ENCODE measurements at regions not wholly inside any gene's neighbourhood (a gene's known extent, or its start where the extent isn't known, plus 50 kb on each side); places are given as distances from the start of the nearest gene placed in this dataset.

DNA sequence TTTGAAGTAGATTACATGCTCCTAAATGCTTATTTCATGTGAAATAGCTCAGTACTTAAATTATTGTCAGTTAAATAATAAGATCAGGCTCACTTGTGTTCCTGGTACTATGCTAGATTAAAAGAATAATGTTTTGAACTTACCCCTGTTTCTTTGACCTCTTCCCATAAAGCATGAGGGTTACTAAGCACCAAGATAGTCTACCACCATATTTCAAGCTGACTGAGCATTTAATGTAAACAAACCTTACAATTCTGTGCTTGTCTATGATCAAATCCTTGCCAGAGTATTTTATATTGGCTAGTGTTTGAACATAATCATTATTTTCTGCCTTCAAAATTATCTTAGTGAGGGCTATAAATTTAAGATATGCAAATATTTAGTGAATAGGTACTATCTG lies 98.1 kb downstream of the LHX9 start:
- Mint-ChIP-seq H3K36me3 (ENCODE audit: low read depth) (no peaks in the 10 kb centered on the region), H3K27ac (no peak overlapping the region), H3K4me1 (ENCODE audit: low read depth) (no peaks in the 10 kb centered on the region), H3K27me3 (ENCODE audit: low read depth) (peaks cover 6% of the 10 kb centered on the region), H3K4me3 (no peak overlapping the region), H3K9me3 (no peaks in the 10 kb centered on the region)

DNA sequence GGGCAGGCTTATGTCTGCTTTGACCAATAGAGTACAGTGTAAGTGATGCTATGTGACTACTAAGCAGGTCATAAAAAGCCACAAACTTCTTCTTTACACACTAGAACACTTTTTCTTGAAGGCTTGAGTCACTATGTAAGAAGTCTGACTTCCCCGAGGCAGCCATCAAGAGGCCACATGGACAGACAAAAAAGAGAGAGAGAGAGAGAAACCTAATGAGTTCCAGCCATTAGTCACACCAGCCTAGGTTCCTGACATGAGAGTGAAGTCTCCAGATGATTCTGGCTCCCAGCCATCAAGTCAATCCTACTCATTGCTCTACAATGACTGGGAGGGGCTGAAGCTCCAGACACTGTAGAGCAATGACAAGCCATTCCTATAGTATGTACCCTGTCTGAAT lies 101.4 kb downstream of the LHX9 start:
- no peak overlapping the region for H3K4me3 Mint-ChIP-seq
- no peaks in the 10 kb centered on the region for H3K4me1 Mint-ChIP-seq (ENCODE audit: low read depth)
- no peak overlapping the region for H3K27ac Mint-ChIP-seq
- no peaks in the 10 kb centered on the region for H3K9me3 Mint-ChIP-seq
- H3K36me3 Mint-ChIP-seq (ENCODE audit: low read depth) = no peaks in the 10 kb centered on the region
- H3K27me3 Mint-ChIP-seq (ENCODE audit: low read depth) = peaks cover 6% of the 10 kb centered on the region

DNA sequence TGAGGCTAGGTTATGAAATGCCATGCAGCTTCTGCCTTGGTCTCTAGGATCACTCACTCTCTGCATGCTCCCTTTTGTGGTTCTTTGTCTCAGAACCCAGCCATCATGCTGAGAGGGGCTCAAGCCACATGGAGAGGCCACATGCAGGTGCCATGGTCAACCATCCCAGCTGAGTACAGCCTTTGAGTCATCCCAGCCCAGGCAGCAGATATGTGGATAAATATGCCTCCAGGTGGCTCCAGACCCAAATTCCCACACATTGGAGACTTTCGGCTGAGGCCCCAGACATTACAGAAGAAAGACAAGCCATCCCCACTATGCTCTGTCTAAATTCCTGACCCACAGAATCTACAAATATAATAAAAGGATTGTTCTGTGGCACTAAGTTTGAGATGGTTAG lies 102.0 kb downstream of the LHX9 start:
- Mint-ChIP-seq H3K9me3 (no peaks in the 10 kb centered on the region), H3K27ac (no peak overlapping the region), H3K4me1 (ENCODE audit: low read depth) (no peaks in the 10 kb centered on the region), H3K4me3 (no peak overlapping the region), H3K27me3 (ENCODE audit: low read depth) (no peaks in the 10 kb centered on the region), H3K36me3 (ENCODE audit: low read depth) (no peaks in the 10 kb centered on the region)

DNA sequence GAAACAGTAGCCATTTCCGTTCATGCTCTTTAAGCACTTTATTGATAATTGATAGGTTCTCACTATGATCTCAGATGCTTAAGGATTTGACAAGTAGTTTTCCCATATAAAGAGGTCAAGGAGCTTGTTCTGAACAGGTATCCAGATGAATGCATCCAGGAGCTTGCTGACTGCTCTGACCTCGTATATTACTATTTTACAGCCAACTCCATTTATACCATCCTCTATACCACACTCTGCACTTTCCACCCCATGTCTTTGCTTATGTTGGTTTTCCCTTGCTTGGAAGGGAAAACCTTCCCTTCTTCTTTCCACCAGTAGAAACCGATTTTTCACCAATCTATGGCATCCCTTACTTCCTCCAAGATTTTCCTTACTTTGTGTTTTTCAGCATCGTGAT lies 107.2 kb downstream of the LHX9 start:
- no peak overlapping the region for H3K27ac Mint-ChIP-seq
- H3K9me3 Mint-ChIP-seq = no peaks in the 10 kb centered on the region
- H3K4me1 Mint-ChIP-seq (ENCODE audit: low read depth) = no peaks in the 10 kb centered on the region
- H3K36me3 Mint-ChIP-seq (ENCODE audit: low read depth) = no peaks in the 10 kb centered on the region
- H3K4me3 Mint-ChIP-seq = no peak overlapping the region
- peaks cover 12% of the 10 kb centered on the region for H3K27me3 Mint-ChIP-seq (ENCODE audit: low read depth)

DNA sequence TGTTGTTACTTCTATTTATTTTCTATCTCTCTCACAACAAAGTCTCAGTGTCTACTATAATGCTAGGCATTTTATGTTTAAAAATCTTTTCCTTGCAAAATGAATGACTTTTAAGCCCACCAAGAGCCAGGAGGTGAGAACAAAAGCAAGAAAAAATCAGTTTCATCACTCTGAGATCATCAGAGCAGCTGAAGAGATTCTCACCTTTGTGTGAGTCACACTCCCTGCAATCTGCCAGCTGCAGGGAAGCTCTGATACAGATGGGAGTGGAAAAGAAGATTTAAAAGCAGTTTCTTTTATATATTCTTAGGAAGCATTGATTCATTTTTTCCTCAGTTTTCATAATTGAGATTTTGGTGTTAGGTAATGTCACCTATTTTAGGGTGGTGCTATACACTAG lies 107.6 kb downstream of the LHX9 start:
- no peaks in the 10 kb centered on the region for H3K4me1 Mint-ChIP-seq (ENCODE audit: low read depth)
- H3K4me3 Mint-ChIP-seq = no peak overlapping the region
- H3K27me3 Mint-ChIP-seq (ENCODE audit: low read depth) = peaks cover 13% of the 10 kb centered on the region
- H3K36me3 Mint-ChIP-seq (ENCODE audit: low read depth) = no peaks in the 10 kb centered on the region
- no peak overlapping the region for H3K27ac Mint-ChIP-seq
- H3K9me3 Mint-ChIP-seq = no peaks in the 10 kb centered on the region

DNA sequence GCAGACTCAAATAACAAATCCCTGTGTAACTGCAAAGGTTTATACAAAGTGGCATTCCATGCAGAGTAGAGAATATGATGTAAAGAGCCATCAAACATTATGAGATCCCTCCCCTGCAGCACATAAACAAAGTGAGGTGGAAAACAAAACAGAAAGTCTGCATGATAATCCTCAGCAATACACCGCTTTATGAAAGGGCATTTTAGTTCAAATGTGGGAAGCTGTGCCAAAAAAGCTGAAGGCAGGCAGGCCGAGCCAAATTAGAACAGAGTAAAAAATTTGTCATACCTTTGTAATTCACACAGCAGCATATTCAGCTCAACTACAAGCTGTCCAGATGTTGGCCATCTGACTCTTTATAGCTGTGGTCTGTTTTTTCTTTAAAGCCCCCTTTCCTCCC lies 113.5 kb downstream of the LHX9 start:
- peaks cover 4% of the 10 kb centered on the region for H3K4me1 Mint-ChIP-seq (ENCODE audit: low read depth)
- no peak overlapping the region for H3K4me3 Mint-ChIP-seq
- H3K27ac Mint-ChIP-seq = no peak overlapping the region
- H3K36me3 Mint-ChIP-seq (ENCODE audit: low read depth) = no peaks in the 10 kb centered on the region
- H3K27me3 Mint-ChIP-seq (ENCODE audit: low read depth) = peaks cover 17% of the 10 kb centered on the region
- H3K9me3 Mint-ChIP-seq = no peaks in the 10 kb centered on the region

DNA sequence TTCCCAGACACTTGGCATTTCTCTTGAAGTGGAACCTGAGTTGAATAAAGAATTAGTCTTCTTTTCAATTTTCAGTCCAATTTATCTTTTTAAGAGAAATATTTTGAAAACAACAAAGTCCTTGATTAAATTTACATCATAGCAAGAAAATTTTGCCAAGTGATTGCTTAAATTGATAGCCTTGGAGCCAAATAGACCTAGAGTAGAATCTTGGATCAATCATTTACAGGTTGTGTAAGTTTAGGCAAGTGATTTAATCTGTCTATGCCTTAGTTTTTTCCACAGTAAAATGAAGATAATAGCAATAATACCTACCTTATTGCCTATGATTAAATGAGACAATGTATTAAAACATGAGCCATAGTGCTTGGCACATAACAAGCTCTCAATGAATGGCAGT lies 113.9 kb downstream of the LHX9 start:
- H3K27me3 Mint-ChIP-seq (ENCODE audit: low read depth) = peaks cover 17% of the 10 kb centered on the region
- H3K36me3 Mint-ChIP-seq (ENCODE audit: low read depth) = no peaks in the 10 kb centered on the region
- no peak overlapping the region for H3K27ac Mint-ChIP-seq
- no peaks in the 10 kb centered on the region for H3K9me3 Mint-ChIP-seq
- no peak overlapping the region for H3K4me3 Mint-ChIP-seq
- peaks cover 4% of the 10 kb centered on the region for H3K4me1 Mint-ChIP-seq (ENCODE audit: low read depth)

DNA sequence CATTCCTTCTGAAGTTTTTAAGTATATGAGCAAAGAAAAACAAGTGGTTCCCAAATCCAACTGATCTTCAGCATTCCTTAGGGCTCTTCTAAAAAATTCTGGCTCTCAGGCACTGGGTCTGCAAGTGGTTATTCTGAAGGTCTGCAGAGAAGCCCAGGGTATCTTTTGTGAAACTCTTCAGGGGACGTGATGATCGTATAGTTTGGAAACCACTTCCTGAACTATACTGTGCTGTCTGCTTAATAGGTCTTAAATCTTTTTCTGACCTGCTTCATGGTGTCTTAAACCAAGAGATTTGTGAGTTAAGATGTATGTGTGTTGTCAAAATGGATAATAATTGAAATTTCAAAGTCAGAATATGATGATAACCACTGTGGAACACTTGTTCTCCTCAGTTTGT lies 115.5 kb downstream of the LHX9 start:
- peaks cover 4% of the 10 kb centered on the region for H3K4me1 Mint-ChIP-seq (ENCODE audit: low read depth)
- H3K4me3 Mint-ChIP-seq = no peak overlapping the region
- no peaks in the 10 kb centered on the region for H3K36me3 Mint-ChIP-seq (ENCODE audit: low read depth)
- H3K27me3 Mint-ChIP-seq (ENCODE audit: low read depth) = peaks cover 13% of the 10 kb centered on the region
- no peaks in the 10 kb centered on the region for H3K9me3 Mint-ChIP-seq
- no peak overlapping the region for H3K27ac Mint-ChIP-seq

DNA sequence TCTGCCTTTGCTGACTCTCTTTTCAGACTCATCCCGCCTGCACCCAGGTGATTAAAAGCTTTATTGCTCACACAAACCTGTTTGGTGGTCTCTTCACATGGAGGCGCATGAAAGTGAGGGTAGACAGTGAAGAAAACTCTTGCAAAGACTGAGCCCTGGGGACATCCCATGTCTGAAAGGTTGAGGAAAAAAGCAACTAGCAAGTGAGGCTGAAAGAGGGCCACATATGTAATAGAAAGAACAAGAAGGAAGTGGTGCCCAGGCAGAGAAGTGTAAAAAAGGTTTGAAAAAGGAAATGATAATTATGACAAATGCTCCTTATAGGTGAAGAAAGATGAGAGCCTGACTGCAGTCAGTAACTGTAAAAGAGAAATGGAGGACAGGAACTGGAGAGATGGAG lies 115.9 kb upstream of the NEK7 start:
- H3K27ac Mint-ChIP-seq = no peak overlapping the region
- H3K27me3 Mint-ChIP-seq (ENCODE audit: low read depth) = no peaks in the 10 kb centered on the region
- H3K36me3 Mint-ChIP-seq (ENCODE audit: low read depth) = no peaks in the 10 kb centered on the region
- no peaks in the 10 kb centered on the region for H3K4me1 Mint-ChIP-seq (ENCODE audit: low read depth)
- H3K4me3 Mint-ChIP-seq = no peak overlapping the region
- no peaks in the 10 kb centered on the region for H3K9me3 Mint-ChIP-seq

DNA sequence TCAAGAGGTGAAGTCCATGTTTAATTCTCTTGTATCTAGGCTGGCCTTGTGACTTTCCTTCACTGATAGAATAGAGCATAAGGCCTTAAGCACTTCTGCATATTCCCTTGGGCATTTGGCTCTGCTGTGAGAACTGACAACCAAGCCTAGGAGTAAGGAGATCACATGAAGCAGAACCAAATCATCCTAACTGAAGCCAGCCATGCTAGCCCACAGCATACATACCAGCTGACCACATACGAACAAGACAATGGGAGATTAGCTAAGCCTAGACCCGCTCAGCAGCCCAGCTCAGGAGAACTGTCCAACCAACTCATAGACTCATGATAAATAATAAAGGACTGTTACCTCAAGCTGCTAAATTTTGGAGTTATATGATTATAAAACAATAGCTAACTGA lies 114.6 kb upstream of the NEK7 start:
- H3K4me3 Mint-ChIP-seq = no peak overlapping the region
- no peaks in the 10 kb centered on the region for H3K4me1 Mint-ChIP-seq (ENCODE audit: low read depth)
- no peak overlapping the region for H3K27ac Mint-ChIP-seq
- no peaks in the 10 kb centered on the region for H3K36me3 Mint-ChIP-seq (ENCODE audit: low read depth)
- peaks cover 3% of the 10 kb centered on the region for H3K9me3 Mint-ChIP-seq
- H3K27me3 Mint-ChIP-seq (ENCODE audit: low read depth) = no peaks in the 10 kb centered on the region

DNA sequence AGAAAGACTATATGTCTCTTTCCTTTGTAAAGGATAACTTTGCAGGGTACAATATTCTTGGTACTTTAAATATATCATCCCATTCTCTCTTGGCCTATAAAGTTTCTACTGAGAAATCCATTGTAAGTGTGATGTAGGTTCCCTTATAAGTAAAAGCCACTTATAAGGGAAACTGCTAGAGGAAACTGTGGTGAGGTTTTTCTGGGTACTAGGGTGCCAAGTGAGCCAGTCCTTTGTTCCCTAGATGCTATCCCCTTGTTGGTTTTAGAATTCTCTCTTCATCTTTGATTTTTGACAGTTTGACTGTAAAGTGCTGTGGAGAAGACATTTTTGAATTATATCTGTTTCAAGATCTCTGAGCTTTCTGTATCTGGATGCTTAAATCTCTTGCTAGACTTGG lies 108.9 kb upstream of the NEK7 start:
- Mint-ChIP-seq H3K36me3 (ENCODE audit: low read depth) (peaks cover 9% of the 10 kb centered on the region), H3K27me3 (ENCODE audit: low read depth) (peaks cover 4% of the 10 kb centered on the region), H3K4me1 (ENCODE audit: low read depth) (peaks cover 14% of the 10 kb centered on the region), H3K9me3 (peaks cover 10% of the 10 kb centered on the region), H3K4me3 (no peak overlapping the region), H3K27ac (peak overlapping the region; percentile 53)

DNA sequence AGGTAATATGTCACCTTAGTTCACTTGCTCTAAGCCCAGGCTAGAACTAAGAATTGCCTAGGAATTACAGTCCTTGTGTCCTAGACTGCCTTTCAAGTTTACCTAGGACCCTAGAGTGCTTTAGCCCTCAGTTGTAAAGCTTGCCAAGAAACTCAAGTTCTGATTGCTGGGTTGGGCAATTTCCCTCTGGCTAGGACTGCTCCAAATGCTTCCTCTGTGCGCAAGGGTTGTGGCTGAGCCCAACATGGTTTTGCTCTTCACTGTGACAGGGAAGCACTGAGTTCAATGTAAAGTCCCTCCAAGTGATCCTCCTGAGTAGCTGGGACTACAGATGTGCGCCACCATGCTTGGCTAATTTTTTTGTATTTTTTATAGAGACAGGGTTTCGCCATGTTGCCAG lies 102.3 kb upstream of the NEK7 start:
- H3K36me3 Mint-ChIP-seq (ENCODE audit: low read depth) = peaks cover 5% of the 10 kb centered on the region
- H3K4me3 Mint-ChIP-seq = no peak overlapping the region
- H3K27me3 Mint-ChIP-seq (ENCODE audit: low read depth) = peaks cover 4% of the 10 kb centered on the region
- no peak overlapping the region for H3K27ac Mint-ChIP-seq
- H3K4me1 Mint-ChIP-seq (ENCODE audit: low read depth) = peaks cover 3% of the 10 kb centered on the region
- H3K9me3 Mint-ChIP-seq = no peaks in the 10 kb centered on the region

DNA sequence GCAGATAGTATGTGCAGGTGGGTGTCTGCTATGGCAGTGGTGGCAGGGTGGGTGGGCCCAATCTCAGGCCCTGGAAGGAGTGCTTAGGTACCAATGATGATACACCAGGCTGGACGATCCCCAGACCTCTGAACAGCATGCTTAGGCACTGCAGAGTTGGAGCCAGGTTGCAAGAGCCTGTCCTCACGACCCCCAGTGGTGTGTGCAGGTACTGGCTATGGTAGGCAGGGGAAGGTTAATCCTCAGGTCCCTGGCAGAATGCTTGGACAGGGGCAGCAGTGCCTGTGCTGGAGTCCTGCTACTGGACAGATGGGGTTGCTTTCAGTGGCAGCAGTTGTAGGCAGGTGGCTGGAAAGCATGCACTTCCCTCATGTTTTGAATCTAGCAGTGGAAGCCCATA lies 100.5 kb upstream of the NEK7 start:
- no peak overlapping the region for H3K27ac Mint-ChIP-seq
- H3K9me3 Mint-ChIP-seq = no peaks in the 10 kb centered on the region
- no peak overlapping the region for H3K4me3 Mint-ChIP-seq
- peaks cover 3% of the 10 kb centered on the region for H3K4me1 Mint-ChIP-seq (ENCODE audit: low read depth)
- peaks cover 11% of the 10 kb centered on the region for H3K27me3 Mint-ChIP-seq (ENCODE audit: low read depth)
- H3K36me3 Mint-ChIP-seq (ENCODE audit: low read depth) = no peaks in the 10 kb centered on the region

DNA sequence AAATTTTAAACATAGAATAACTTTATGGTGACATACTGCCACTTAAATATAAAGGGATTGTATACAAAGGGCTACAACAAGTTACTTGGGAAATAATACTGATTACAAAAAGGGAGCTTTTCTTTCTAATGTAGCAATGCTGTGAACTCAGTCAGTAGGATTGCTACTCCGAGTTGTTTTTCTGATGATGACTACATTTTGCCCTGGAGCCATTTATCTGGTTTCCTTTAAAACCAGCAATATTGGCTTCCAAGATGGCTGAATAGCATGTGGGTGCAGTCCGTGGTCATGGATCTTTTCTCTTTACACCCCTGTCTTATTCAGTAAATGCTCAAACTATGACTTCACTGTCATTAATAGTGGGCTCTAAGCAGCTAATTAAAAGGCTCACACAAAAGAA lies 92.6 kb upstream of the NEK7 start:
- H3K27me3 Mint-ChIP-seq (ENCODE audit: low read depth) = peaks cover 15% of the 10 kb centered on the region

DNA sequence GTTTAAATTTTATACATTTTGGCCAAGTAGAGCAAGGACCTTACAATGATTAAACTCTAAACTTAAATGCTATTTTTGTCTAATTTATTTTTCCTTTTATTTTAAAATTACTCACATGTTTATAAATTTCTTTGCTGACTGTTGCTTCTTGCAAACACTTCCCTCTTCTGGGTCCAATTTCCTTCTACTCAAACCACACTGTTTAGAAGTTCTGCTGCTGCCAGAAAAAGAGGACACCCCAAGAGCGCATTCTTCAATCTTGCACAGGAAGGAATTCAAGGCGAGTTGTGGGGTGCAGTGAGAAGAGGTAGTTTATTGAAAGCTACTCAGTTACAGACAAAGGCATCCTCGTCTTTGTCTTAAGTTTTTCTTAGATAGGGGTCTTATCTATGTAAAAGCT lies 88.5 kb upstream of the NEK7 start:
- no peaks in the 10 kb centered on the region for H3K4me1 Mint-ChIP-seq (ENCODE audit: low read depth)
- no peaks in the 10 kb centered on the region for H3K36me3 Mint-ChIP-seq (ENCODE audit: low read depth)
- H3K9me3 Mint-ChIP-seq = no peaks in the 10 kb centered on the region
- peaks cover 16% of the 10 kb centered on the region for H3K27me3 Mint-ChIP-seq (ENCODE audit: low read depth)
- no peak overlapping the region for H3K27ac Mint-ChIP-seq
- no peak overlapping the region for H3K4me3 Mint-ChIP-seq

More for the DNA sequence above, 92.6 kb upstream of the NEK7 start:
- Mint-ChIP-seq H3K4me3 (no peak overlapping the region), H3K9me3 (no peaks in the 10 kb centered on the region), H3K4me1 (ENCODE audit: low read depth) (no peaks in the 10 kb centered on the region), H3K27ac (no peak overlapping the region), H3K36me3 (ENCODE audit: low read depth) (no peaks in the 10 kb centered on the region)

DNA sequence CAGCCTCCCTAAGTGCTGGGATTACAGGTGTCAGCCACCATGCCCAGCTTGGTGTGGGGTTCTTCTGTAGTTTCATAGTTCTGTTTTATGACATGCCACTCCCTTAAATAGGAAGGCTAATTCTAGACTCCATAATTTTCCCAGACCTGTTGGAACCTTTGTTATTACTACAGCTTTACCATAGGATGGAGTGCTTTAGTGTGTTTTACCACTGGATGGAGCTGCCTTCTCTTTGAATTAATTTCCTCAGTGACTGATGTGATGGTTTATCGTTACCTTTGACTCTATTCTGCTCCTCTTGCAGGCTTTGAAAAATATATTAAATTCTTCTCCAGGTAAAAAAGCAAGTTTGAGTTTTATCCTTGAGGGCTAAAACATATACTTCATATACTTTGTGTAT lies 84.6 kb upstream of the NEK7 start:
- H3K9me3 Mint-ChIP-seq = no peaks in the 10 kb centered on the region
- H3K4me1 Mint-ChIP-seq (ENCODE audit: low read depth) = no peaks in the 10 kb centered on the region
- H3K36me3 Mint-ChIP-seq (ENCODE audit: low read depth) = no peaks in the 10 kb centered on the region
- H3K27ac Mint-ChIP-seq = no peak overlapping the region
- H3K4me3 Mint-ChIP-seq = no peak overlapping the region
- peaks cover 31% of the 10 kb centered on the region for H3K27me3 Mint-ChIP-seq (ENCODE audit: low read depth)
